ENCODE measurements at regions not wholly inside any gene's neighbourhood (a gene's known extent, or its start where the extent isn't known, plus 50 kb on each side); places are given as distances from the start of the nearest gene placed in this dataset.

DNA sequence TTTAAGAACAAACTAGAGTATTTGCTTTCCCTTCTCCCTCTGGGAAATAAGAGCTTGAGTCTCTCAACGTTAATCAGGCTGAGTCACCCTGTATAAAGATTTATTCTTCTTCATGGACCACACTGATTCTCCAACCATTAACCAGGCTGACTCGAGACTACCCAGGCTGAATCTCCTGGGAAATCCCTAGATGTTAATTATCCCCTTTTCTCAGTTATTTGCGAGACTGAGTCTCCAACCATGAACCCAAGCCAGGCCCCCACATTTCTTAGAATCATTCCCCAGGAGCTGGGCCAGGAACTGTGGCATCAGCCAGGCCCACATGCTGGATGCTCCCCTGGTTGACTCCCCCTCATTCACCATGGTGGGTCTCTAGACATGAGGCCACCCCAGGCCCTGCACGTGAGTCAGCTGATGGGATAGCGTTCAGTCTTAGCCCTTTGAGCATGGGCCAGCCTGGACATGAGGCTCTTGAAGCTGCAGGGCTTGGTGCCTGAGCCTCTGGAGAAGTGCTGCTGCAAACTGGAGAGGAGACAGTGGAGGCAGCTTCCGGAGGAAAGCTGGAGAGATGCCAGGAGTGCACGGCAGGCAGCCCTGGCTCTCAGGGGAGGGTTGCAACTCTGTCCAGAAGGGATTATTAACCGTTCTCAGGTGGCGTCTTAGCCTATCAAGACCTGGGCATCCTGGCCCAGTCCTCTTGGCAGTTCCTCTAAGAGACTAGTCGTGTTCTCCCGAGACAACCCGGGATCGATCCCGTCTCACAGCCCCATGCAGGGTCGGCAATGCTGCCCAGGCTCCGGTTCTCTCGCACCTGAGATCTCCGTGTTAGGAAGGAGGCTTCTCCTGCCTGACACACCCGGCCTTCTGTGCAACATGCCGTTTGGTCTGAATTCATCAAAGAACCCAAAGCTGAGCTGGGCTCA lies 296.6 kb downstream of the ADGRD1 start:
- TF ChIP-seq, protein P1, sequence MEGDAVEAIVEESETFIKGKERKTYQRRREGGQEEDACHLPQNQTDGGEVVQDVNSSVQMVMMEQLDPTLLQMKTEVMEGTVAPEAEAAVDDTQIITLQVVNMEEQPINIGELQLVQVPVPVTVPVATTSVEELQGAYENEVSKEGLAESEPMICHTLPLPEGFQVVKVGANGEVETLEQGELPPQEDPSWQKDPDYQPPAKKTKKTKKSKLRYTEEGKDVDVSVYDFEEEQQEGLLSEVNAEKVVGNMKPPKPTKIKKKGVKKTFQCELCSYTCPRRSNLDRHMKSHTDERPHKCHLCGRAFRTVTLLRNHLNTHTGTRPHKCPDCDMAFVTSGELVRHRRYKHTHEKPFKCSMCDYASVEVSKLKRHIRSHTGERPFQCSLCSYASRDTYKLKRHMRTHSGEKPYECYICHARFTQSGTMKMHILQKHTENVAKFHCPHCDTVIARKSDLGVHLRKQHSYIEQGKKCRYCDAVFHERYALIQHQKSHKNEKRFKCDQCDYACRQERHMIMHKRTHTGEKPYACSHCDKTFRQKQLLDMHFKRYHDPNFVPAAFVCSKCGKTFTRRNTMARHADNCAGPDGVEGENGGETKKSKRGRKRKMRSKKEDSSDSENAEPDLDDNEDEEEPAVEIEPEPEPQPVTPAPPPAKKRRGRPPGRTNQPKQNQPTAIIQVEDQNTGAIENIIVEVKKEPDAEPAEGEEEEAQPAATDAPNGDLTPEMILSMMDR (IDR thresholded peaks at IDR 0.05): no peak
- no peak for TF ChIP-seq POLR2A (IDR thresholded peaks at IDR 0.05)

Measured in adrenal gland (tissue), 5 donors.